Erythroblast (primary cell): ENCODE measurements at regions not wholly inside any gene's neighbourhood (a gene's known extent, or its start where the extent isn't known, plus 50 kb on each side); places are given as distances from the start of the nearest gene placed in this dataset.

Source experiments
- GATA1 ChIP-seq: IDR thresholded peaks from 2 replicates; pipeline ENCODE4 v1.6.1; 2011; ENCODE audit warnings: low read depth, mild to moderate bottlenecking, control low read depth, low read length, moderate library complexity
- POLR2A ChIP-seq: IDR thresholded peaks from 2 replicates; pipeline ENCODE4 v1.6.1; 2011; ENCODE audit warnings: mild to moderate bottlenecking, low read length

- TF ChIP-seq POLR2A, result no peak
- no peak for TF ChIP-seq GATA1
Observed at GRCh38 chr11:19511066-19511412, 201.6 kb upstream of the NAV2 start.
